ENCODE measurements at regions not wholly inside any gene's neighbourhood (a gene's known extent, or its start where the extent isn't known, plus 50 kb on each side); places are given as distances from the start of the nearest gene placed in this dataset.

DNA sequence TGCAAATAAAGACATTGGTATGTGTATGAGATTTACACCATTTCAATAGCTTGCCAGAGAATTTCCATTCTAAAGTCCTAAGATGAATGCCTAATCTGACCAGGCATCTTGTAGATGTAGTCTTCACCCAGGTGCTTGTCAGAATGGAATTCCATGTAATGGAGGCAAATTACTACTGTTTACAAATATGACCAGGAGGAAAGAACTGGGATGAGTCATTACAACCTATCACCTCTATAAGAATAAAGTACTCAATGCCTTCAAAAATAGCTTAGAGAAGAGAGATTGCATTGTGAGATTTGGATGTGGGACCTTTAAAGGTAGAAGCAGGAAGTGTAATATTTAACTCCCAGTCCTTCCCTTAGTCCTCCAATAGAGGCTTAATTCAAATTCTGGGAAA is 507.0 kb upstream of the PTGER4 start:
- no peak for ATAC-seq (ENCODE audit: insufficient read depth, low FRiP score)
- Histone ChIP-seq H3K9me3 (ENCODE audit: control insufficient read depth in 4 of 4, insufficient read depth in 3 of 4, low read length in 3 of 4) (peaks cover 0 to 16% (median 0%) of the 10 kb centered on the region in 4 donors), H3K27me3 (ENCODE audit: control insufficient read depth in 3 of 3, insufficient read depth in 3 of 3, low read length in 2 of 3) (no peaks in the 10 kb centered on the region), H3K9ac (ENCODE audit: insufficient read depth in 1 of 2, low read length in 2 of 2) (no peak overlapping the region), H3K4me3 (no peak overlapping the region), H3K27ac (ENCODE audit: low read depth in 1 of 2, low read length in 1 of 2) (no peak overlapping the region), H3K4me1 (ENCODE audit: control insufficient read depth in 5 of 5, insufficient read depth in 5 of 5, low read length in 5 of 5) (no peaks in the 10 kb centered on the region), H3K36me3 (ENCODE audit: control insufficient read depth in 4 of 4, insufficient read depth in 4 of 4, low read length in 4 of 4) (no peaks in the 10 kb centered on the region)
- TF ChIP-seq, protein P1, sequence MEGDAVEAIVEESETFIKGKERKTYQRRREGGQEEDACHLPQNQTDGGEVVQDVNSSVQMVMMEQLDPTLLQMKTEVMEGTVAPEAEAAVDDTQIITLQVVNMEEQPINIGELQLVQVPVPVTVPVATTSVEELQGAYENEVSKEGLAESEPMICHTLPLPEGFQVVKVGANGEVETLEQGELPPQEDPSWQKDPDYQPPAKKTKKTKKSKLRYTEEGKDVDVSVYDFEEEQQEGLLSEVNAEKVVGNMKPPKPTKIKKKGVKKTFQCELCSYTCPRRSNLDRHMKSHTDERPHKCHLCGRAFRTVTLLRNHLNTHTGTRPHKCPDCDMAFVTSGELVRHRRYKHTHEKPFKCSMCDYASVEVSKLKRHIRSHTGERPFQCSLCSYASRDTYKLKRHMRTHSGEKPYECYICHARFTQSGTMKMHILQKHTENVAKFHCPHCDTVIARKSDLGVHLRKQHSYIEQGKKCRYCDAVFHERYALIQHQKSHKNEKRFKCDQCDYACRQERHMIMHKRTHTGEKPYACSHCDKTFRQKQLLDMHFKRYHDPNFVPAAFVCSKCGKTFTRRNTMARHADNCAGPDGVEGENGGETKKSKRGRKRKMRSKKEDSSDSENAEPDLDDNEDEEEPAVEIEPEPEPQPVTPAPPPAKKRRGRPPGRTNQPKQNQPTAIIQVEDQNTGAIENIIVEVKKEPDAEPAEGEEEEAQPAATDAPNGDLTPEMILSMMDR (IDR thresholded peaks at IDR 0.05; ENCODE audit: control extremely low read depth, extremely low read depth) = no peak
- DNase-seq = no peak

DNA sequence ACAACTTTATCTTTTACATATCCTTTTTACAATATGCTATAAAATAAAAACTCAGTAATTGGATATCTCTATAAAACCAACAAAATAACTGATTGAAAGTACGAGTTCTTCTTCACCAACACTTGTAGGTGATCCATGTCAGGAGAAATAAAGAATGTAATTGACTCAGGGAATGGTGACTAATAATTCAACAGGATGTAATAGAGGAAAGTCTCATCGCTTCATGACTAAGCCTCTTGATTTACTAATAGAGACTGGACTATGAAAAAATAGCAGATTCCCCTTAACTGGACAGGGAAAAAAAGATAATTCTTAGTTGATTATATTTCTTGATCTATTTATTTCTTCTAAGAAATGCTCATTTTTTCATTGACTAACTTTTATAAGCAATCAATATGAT is 507.7 kb upstream of the PTGER4 start:
- Histone ChIP-seq H3K9ac (ENCODE audit: insufficient read depth in 1 of 2, low read length in 2 of 2) (no peak overlapping the region), H3K36me3 (ENCODE audit: control insufficient read depth in 4 of 4, insufficient read depth in 4 of 4, low read length in 4 of 4) (no peaks in the 10 kb centered on the region), H3K4me3 (no peak overlapping the region), H3K27me3 (ENCODE audit: control insufficient read depth in 3 of 3, insufficient read depth in 3 of 3, low read length in 2 of 3) (no peaks in the 10 kb centered on the region), H3K4me1 (ENCODE audit: control insufficient read depth in 5 of 5, insufficient read depth in 5 of 5, low read length in 5 of 5) (no peaks in the 10 kb centered on the region), H3K27ac (ENCODE audit: low read depth in 1 of 2, low read length in 1 of 2) (no peak overlapping the region), H3K9me3 (ENCODE audit: control insufficient read depth in 4 of 4, insufficient read depth in 3 of 4, low read length in 3 of 4) (peaks cover 0 to 14% (median 0%) of the 10 kb centered on the region in 4 donors)
- TF ChIP-seq, protein P1 (IDR thresholded peaks at IDR 0.05; ENCODE audit: control extremely low read depth, extremely low read depth) = no peak
- no peak for DNase-seq
- 86 to 95% methylated on average over 2 of the region's 2 CpGs for WGBS, 2 donors
- no peak for ATAC-seq (ENCODE audit: insufficient read depth, low FRiP score)

DNA sequence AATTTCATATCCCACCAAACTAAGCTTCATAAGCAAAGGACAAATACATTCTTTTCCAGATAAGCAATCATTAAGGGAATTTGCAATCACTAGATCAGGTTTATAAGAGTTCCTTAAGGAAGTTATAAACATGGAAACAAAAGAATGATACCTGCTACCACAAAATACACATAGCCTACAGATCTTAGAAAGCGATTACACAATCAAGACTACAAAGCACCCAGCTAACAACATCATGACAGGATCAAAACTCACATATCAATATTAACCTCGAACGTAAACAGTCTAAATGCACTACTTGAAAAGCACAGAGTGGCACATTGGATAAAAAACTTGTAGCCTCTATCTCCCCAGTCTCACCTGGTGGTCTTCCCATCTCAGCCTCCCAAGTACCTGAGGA is 512.4 kb upstream of the PTGER4 start:
- 90 to 93% methylated on average over 3 of the region's 3 CpGs for WGBS, 2 donors
- H3K4me3 ChIP-seq = no peak overlapping the region
- no peaks in the 10 kb centered on the region for H3K4me1 ChIP-seq (ENCODE audit: control insufficient read depth in 5 of 5, insufficient read depth in 5 of 5, low read length in 5 of 5)
- H3K27me3 ChIP-seq (ENCODE audit: control insufficient read depth in 3 of 3, insufficient read depth in 3 of 3, low read length in 2 of 3) = no peaks in the 10 kb centered on the region
- H3K27ac ChIP-seq (ENCODE audit: low read depth in 1 of 2, low read length in 1 of 2) = no peak overlapping the region
- H3K9ac ChIP-seq (ENCODE audit: insufficient read depth in 1 of 2, low read length in 2 of 2) = no peak overlapping the region
- H3K36me3 ChIP-seq (ENCODE audit: control insufficient read depth in 4 of 4, insufficient read depth in 4 of 4, low read length in 4 of 4) = no peaks in the 10 kb centered on the region
- TF ChIP-seq, protein P1 (IDR thresholded peaks at IDR 0.05; ENCODE audit: control extremely low read depth, extremely low read depth) = no peak
- H3K9me3 ChIP-seq (ENCODE audit: control insufficient read depth in 4 of 4, insufficient read depth in 3 of 4, low read length in 3 of 4) = peaks cover 0 to 11% (median 0%) of the 10 kb centered on the region in 4 donors
- DNase-seq (no peak), ATAC-seq (ENCODE audit: insufficient read depth, low FRiP score) (no peak)

DNA sequence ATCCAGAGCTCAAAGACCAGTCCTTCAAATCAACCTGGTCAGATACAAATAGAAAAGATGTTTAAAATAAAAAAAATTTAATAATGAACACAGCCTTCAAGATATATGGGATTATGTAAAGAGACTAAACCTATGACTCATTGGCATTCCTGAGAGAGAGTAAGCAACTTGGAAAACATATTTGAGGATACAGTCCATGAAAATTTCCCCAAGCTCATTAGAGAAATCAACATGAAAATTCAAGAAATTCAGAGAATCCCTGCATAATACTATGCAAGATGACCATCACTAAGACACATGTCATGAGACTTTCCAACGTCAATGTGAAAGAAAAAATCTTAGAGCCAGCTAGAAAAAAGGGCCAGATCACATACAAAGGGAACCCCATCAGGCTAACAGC is 512.9 kb upstream of the PTGER4 start:
- H3K9ac ChIP-seq (ENCODE audit: insufficient read depth in 1 of 2, low read length in 2 of 2) = no peak overlapping the region
- H3K27ac ChIP-seq (ENCODE audit: low read depth in 1 of 2, low read length in 1 of 2) = no peak overlapping the region
- ATAC-seq (ENCODE audit: insufficient read depth, low FRiP score) = no peak
- DNase-seq = no peak
- H3K36me3 ChIP-seq (ENCODE audit: control insufficient read depth in 4 of 4, insufficient read depth in 4 of 4, low read length in 4 of 4) = no peaks in the 10 kb centered on the region
- H3K27me3 ChIP-seq (ENCODE audit: control insufficient read depth in 3 of 3, insufficient read depth in 3 of 3, low read length in 2 of 3) = no peaks in the 10 kb centered on the region
- TF ChIP-seq, protein P1 (IDR thresholded peaks at IDR 0.05; ENCODE audit: control extremely low read depth, extremely low read depth) = no peak
- H3K9me3 ChIP-seq (ENCODE audit: control insufficient read depth in 4 of 4, insufficient read depth in 3 of 4, low read length in 3 of 4) = peaks cover 0 to 11% (median 0%) of the 10 kb centered on the region in 4 donors
- 89 to 93% methylated on average over 1 of the region's 1 CpG for WGBS, 2 donors
- no peak overlapping the region for H3K4me3 ChIP-seq
- no peaks in the 10 kb centered on the region for H3K4me1 ChIP-seq (ENCODE audit: control insufficient read depth in 5 of 5, insufficient read depth in 5 of 5, low read length in 5 of 5)
